ENCODE measurements at regions not wholly inside any gene's neighbourhood (a gene's known extent, or its start where the extent isn't known, plus 50 kb on each side); places are given as distances from the start of the nearest gene placed in this dataset.

DNA sequence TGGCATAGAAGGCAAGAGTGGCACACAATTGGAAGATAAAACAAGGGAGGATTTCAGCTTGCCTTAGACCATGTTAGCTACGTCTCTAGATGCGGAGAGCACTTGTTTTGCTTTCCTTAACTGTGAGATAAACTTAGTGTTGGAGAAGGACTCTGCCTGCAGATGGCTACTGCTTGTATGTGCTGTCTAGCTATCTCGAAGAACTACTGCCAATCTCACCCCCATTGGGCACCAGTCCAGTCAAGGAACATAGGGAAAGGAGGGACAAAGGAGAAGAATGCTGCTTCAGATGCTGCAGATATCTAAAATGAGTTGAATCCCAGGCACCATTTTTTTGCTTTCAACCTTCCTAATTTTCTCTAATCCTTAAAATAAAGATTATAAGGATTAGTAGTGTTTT, 726.0 kb upstream of the ARGLU1 start:
- peaks cover 0 to 7% (median 3%) of the 10 kb centered on the region in 8 donors for H3K9me3 Mint-ChIP-seq
- ChIA-PET CTCF (ENCODE audit: partially characterized antibody) (no interaction called here), POLR2A (ENCODE audit: partially characterized antibody) (no interaction called here)
- intact Hi-C loops (cut with micrococcal nuclease), result no loop called here
- H3K4me1 Mint-ChIP-seq, result no peaks in the 10 kb centered on the region
- no peaks in the 10 kb centered on the region for H3K27me3 Mint-ChIP-seq
- no peak overlapping the region for H3K27ac Mint-ChIP-seq
- DNase-seq, result no peak
- Histone ChIP-seq H3K4me1 (ENCODE audit: insufficient read depth, low read length) (no peaks in the 10 kb centered on the region), H3K9me3 (ENCODE audit: control insufficient read depth in 1 of 2, low read length in 2 of 2) (no peaks in the 10 kb centered on the region), H3K36me3 (ENCODE audit: insufficient read depth, low read length) (no peaks in the 10 kb centered on the region), H3K4me3 (ENCODE audit: low read length in 2 of 2) (no peak overlapping the region), H3K27ac (ENCODE audit: low read depth, low read length) (no peak overlapping the region), H3K27me3 (ENCODE audit: insufficient read depth, low read length) (no peaks in the 10 kb centered on the region)
- H3K4me3 Mint-ChIP-seq, result no peak overlapping the region
- H3K36me3 Mint-ChIP-seq, result no peaks in the 10 kb centered on the region

DNA sequence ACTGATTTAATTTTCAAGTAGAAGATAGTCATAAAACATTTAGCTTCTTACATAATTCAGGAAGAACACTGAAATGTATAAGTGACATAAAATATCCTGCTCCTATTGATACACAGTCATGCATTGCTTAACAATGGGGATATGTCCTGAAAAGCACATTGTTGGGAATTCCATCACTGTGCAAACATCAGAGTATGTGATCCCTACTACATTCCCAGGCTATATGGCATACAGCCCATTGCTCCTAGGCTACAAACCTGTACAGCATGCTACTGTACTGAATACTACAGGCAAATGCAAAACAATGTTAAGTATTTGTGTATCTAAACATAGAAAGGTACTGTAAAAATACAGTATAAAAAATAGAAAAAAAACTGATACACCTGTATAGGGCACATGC, 723.9 kb upstream of the ARGLU1 start:
- Histone ChIP-seq H3K27ac (ENCODE audit: low read depth, low read length) (no peak overlapping the region), H3K9me3 (ENCODE audit: control insufficient read depth in 1 of 2, low read length in 2 of 2) (no peaks in the 10 kb centered on the region), H3K4me1 (ENCODE audit: insufficient read depth, low read length) (no peaks in the 10 kb centered on the region), H3K27me3 (ENCODE audit: insufficient read depth, low read length) (no peaks in the 10 kb centered on the region), H3K4me3 (ENCODE audit: low read length in 2 of 2) (no peak overlapping the region), H3K36me3 (ENCODE audit: insufficient read depth, low read length) (no peaks in the 10 kb centered on the region)
- Mint-ChIP-seq H3K27ac (no peak overlapping the region), H3K4me1 (no peaks in the 10 kb centered on the region), H3K4me3 (no peak overlapping the region), H3K36me3 (no peaks in the 10 kb centered on the region), H3K27me3 (no peaks in the 10 kb centered on the region), H3K9me3 (peaks cover 0 to 7% (median 3%) of the 10 kb centered on the region in 8 donors)
- intact Hi-C loops (cut with micrococcal nuclease), result no loop called here
- CTCF ChIA-PET (ENCODE audit: partially characterized antibody), result no interaction called here
- POLR2A ChIA-PET (ENCODE audit: partially characterized antibody), result no interaction called here
- DNase-seq, result no peak

DNA sequence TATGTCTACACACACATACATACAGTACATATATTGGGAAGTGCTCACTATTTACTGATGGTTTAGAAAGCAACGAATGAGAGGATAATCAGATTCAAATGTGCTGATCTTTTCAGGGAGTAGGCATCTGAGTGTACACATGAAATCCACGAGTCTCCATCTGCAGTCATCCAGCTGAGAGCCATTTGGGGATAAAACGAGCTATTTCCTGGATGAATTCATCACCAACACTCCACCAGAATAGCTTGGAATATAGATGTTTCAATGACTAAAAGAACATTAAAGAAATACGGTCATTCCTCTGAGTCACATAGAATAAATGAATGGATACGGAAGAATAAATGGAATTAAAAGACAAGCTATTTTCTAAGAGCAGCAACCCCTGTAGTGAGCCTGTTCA, 721.6 kb upstream of the ARGLU1 start:
- intact Hi-C loops (cut with micrococcal nuclease), result no loop called here
- no peak overlapping the region for H3K4me3 ChIP-seq (ENCODE audit: low read length in 2 of 2)
- no peak overlapping the region for H3K27ac ChIP-seq (ENCODE audit: low read depth, low read length)
- Mint-ChIP-seq H3K4me1 (no peaks in the 10 kb centered on the region), H3K9me3 (peaks cover 0 to 7% (median 1%) of the 10 kb centered on the region in 8 donors), H3K27me3 (no peaks in the 10 kb centered on the region), H3K36me3 (no peaks in the 10 kb centered on the region), H3K4me3 (no peak overlapping the region), H3K27ac (no peak overlapping the region)
- no peaks in the 10 kb centered on the region for H3K9me3 ChIP-seq (ENCODE audit: control insufficient read depth in 1 of 2, low read length in 2 of 2)
- no peaks in the 10 kb centered on the region for H3K4me1 ChIP-seq (ENCODE audit: insufficient read depth, low read length)
- no peaks in the 10 kb centered on the region for H3K36me3 ChIP-seq (ENCODE audit: insufficient read depth, low read length)
- no peak for DNase-seq
- H3K27me3 ChIP-seq (ENCODE audit: insufficient read depth, low read length), result no peaks in the 10 kb centered on the region
- CTCF ChIA-PET (ENCODE audit: partially characterized antibody), result no interaction called here
- POLR2A ChIA-PET (ENCODE audit: partially characterized antibody), result no interaction called here

DNA sequence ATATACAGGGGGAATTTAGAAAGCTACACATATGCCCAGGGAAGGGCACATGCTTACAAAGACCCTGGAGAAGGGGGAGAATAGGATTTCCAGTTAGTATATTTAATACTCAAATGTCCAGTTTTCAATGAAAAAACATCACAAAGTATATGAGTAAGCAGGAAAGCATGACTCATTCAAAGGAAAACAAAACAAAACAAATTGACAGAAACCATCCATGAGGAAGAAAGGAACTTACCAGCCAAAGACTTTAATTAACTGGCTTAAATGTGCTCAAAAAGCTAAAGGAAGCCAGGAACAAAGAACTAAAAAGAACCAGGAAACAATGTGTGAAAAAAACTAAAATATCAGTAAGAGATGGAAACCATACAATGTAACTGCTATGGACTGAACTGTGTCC, 716.2 kb upstream of the ARGLU1 start:
- H3K4me3 ChIP-seq (ENCODE audit: low read length in 2 of 2), result no peak overlapping the region
- ChIA-PET POLR2A (ENCODE audit: partially characterized antibody) (no interaction called here), CTCF (ENCODE audit: partially characterized antibody) (no interaction called here)
- Mint-ChIP-seq H3K36me3 (no peaks in the 10 kb centered on the region), H3K4me1 (no peaks in the 10 kb centered on the region), H3K9me3 (peaks cover 0 to 12% (median 0%) of the 10 kb centered on the region in 8 donors), H3K27me3 (no peaks in the 10 kb centered on the region), H3K4me3 (no peak overlapping the region), H3K27ac (no peak overlapping the region)
- no peaks in the 10 kb centered on the region for H3K36me3 ChIP-seq (ENCODE audit: insufficient read depth, low read length)
- no peaks in the 10 kb centered on the region for H3K9me3 ChIP-seq (ENCODE audit: control insufficient read depth in 1 of 2, low read length in 2 of 2)
- DNase-seq, result no peak
- no peak overlapping the region for H3K27ac ChIP-seq (ENCODE audit: low read depth, low read length)
- no peaks in the 10 kb centered on the region for H3K27me3 ChIP-seq (ENCODE audit: insufficient read depth, low read length)
- intact Hi-C loops (cut with micrococcal nuclease), result no loop called here
- H3K4me1 ChIP-seq (ENCODE audit: insufficient read depth, low read length), result no peaks in the 10 kb centered on the region

DNA sequence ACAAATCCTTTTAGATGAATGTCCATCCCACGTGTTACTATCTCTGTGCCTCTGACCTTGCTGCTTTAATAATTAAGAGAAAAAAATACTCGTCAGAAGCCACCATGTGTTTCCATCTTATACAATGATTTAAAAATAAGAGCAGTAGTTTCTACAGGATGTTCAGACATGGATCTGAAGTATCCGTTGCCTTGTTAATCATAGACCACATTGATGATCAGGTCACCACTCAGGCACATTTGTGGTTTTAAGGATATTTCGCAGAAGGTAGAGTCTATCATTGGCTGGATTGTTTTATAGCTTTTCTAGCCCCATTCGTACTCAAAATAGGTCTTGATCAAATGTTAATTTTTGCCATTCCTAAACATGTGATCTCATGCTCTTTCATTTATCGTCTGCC, 710.0 kb upstream of the ARGLU1 start:
- Histone ChIP-seq H3K4me3 (ENCODE audit: low read length in 2 of 2) (no peak overlapping the region), H3K9me3 (ENCODE audit: control insufficient read depth in 1 of 2, low read length in 2 of 2) (no peaks in the 10 kb centered on the region), H3K27me3 (ENCODE audit: insufficient read depth, low read length) (no peaks in the 10 kb centered on the region), H3K36me3 (ENCODE audit: insufficient read depth, low read length) (no peaks in the 10 kb centered on the region), H3K4me1 (ENCODE audit: insufficient read depth, low read length) (no peaks in the 10 kb centered on the region), H3K27ac (ENCODE audit: low read depth, low read length) (no peak overlapping the region)
- Mint-ChIP-seq H3K4me3 (no peak overlapping the region), H3K9me3 (peaks cover 0 to 12% (median under 1%) of the 10 kb centered on the region in 8 donors), H3K27me3 (no peaks in the 10 kb centered on the region), H3K4me1 (no peaks in the 10 kb centered on the region), H3K36me3 (no peaks in the 10 kb centered on the region), H3K27ac (no peak overlapping the region)
- intact Hi-C loops (cut with micrococcal nuclease), result no loop called here
- CTCF ChIA-PET (ENCODE audit: partially characterized antibody), result no interaction called here
- POLR2A ChIA-PET (ENCODE audit: partially characterized antibody), result no interaction called here
- no peak for DNase-seq

DNA sequence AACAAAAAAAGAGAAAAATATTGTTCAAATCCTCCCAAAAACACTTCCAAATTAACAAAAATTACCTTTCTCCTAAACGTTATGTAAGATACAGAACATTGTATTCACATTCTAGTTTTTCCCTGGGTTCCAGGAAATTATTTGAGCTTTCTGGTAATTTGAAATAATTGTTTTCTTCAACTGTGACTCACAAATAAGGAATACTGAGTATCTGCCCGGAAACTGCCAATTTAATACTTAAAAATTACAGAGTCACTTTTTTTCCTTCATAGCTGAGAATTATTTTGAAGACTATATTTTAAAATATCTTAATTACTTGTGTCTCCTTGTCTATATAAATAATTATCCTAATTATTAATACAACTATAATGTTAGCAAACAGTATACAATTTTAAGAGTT, 709.0 kb upstream of the ARGLU1 start:
- CTCF ChIA-PET (ENCODE audit: partially characterized antibody), result no interaction called here
- no peaks in the 10 kb centered on the region for H3K4me1 Mint-ChIP-seq
- Histone ChIP-seq H3K9me3 (ENCODE audit: control insufficient read depth in 1 of 2, low read length in 2 of 2) (no peaks in the 10 kb centered on the region), H3K4me1 (ENCODE audit: insufficient read depth, low read length) (no peaks in the 10 kb centered on the region), H3K36me3 (ENCODE audit: insufficient read depth, low read length) (no peaks in the 10 kb centered on the region), H3K4me3 (ENCODE audit: low read length in 2 of 2) (no peak overlapping the region), H3K27me3 (ENCODE audit: insufficient read depth, low read length) (no peaks in the 10 kb centered on the region), H3K27ac (ENCODE audit: low read depth, low read length) (no peak overlapping the region)
- no peak overlapping the region for H3K27ac Mint-ChIP-seq
- peaks cover 0 to 8% (median 2%) of the 10 kb centered on the region in 8 donors for H3K9me3 Mint-ChIP-seq
- no peaks in the 10 kb centered on the region for H3K36me3 Mint-ChIP-seq
- POLR2A ChIA-PET (ENCODE audit: partially characterized antibody), result no interaction called here
- no peaks in the 10 kb centered on the region for H3K27me3 Mint-ChIP-seq
- DNase-seq, result no peak
- intact Hi-C loops (cut with micrococcal nuclease), result no loop called here
- H3K4me3 Mint-ChIP-seq, result no peak overlapping the region

DNA sequence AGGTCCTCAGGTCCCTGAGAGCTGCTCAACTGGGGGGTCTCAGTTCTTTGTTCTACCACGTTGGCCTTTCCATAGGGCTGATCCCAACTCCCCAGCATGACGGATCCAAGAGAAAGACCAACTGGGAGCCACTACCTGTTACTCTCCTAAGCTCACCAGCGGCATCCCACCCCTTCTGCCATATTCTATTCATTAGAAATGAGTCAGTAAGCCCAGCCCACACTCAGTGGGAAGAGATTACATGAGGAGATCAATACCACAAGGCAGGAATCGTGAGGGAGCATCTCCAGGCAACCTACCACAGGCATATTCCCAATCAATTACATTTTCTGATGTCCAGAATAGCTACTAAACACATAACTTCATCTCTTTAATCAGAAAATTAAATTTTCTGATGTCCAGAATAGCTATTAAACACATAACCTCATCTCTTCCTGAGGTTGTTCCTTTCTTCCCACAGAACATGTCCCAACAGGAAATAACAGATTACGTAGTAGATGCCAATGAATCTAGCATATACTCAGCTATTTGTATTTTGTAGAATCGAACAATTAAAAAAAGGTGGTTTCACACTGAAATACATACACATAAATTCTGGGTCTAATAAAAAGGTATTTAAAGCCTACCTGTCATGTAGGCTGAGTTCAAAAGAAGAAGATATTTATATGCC, 708.1 kb upstream of the ARGLU1 start:
- no peak overlapping the region for H3K27ac Mint-ChIP-seq
- intact Hi-C loops (cut with micrococcal nuclease), result no loop called here
- no peak for DNase-seq
- no peaks in the 10 kb centered on the region for H3K27me3 Mint-ChIP-seq
- H3K4me3 ChIP-seq (ENCODE audit: low read length in 2 of 2), result no peak overlapping the region
- no peaks in the 10 kb centered on the region for H3K9me3 ChIP-seq (ENCODE audit: control insufficient read depth in 1 of 2, low read length in 2 of 2)
- no peak overlapping the region for H3K4me3 Mint-ChIP-seq
- no peaks in the 10 kb centered on the region for H3K27me3 ChIP-seq (ENCODE audit: insufficient read depth, low read length)
- peaks cover 0 to 6% (median under 1%) of the 10 kb centered on the region in 8 donors for H3K9me3 Mint-ChIP-seq
- no peak overlapping the region for H3K27ac ChIP-seq (ENCODE audit: low read depth, low read length)
- H3K36me3 ChIP-seq (ENCODE audit: insufficient read depth, low read length), result no peaks in the 10 kb centered on the region
- POLR2A ChIA-PET (ENCODE audit: partially characterized antibody), result no interaction called here
- no peaks in the 10 kb centered on the region for H3K36me3 Mint-ChIP-seq
- H3K4me1 Mint-ChIP-seq, result no peaks in the 10 kb centered on the region
- CTCF ChIA-PET (ENCODE audit: partially characterized antibody), result interaction anchor here (1.0 kb wide), 1 partner anchor 64 kb away, joined by 3 read pairs; no protein-coding TSS in a partner anchor
- H3K4me1 ChIP-seq (ENCODE audit: insufficient read depth, low read length), result no peaks in the 10 kb centered on the region

DNA sequence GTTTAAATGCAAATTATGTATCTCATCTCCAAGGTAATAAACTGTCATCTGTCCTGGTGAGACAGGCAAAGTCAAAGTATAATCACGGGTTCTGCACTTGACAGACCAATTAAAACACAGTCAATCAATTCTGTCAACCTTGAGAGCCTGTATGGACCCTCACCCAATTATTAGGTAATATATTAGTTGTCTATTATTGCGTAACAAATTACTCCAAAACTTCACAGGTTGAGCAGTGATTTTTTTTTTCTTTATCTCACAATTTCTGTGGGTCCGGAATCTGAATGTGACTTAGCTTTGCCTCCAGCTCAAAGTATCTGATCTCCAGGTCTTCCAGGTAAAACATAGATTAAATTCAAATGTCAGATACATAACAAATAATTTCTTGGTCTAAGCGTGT, 707.4 kb upstream of the ARGLU1 start:
- ChIA-PET CTCF (ENCODE audit: partially characterized antibody) (no interaction called here), POLR2A (ENCODE audit: partially characterized antibody) (no interaction called here)
- Mint-ChIP-seq H3K27me3 (no peaks in the 10 kb centered on the region), H3K4me1 (no peaks in the 10 kb centered on the region), H3K9me3 (peaks cover 0 to 6% (median under 1%) of the 10 kb centered on the region in 8 donors), H3K36me3 (no peaks in the 10 kb centered on the region), H3K27ac (no peak overlapping the region), H3K4me3 (no peak overlapping the region)
- H3K4me1 ChIP-seq (ENCODE audit: insufficient read depth, low read length), result no peaks in the 10 kb centered on the region
- no peaks in the 10 kb centered on the region for H3K27me3 ChIP-seq (ENCODE audit: insufficient read depth, low read length)
- intact Hi-C loops (cut with micrococcal nuclease), result no loop called here
- no peak overlapping the region for H3K4me3 ChIP-seq (ENCODE audit: low read length in 2 of 2)
- H3K36me3 ChIP-seq (ENCODE audit: insufficient read depth, low read length), result no peaks in the 10 kb centered on the region
- no peak overlapping the region for H3K27ac ChIP-seq (ENCODE audit: low read depth, low read length)
- DNase-seq, result no peak
- no peaks in the 10 kb centered on the region for H3K9me3 ChIP-seq (ENCODE audit: control insufficient read depth in 1 of 2, low read length in 2 of 2)

All from CD4-positive, alpha-beta memory T cell (primary cell).